Activated CD4-positive, alpha-beta T cell treated with anti-CD3 and anti-CD28 coated beads, Interleukin-2, amount 10 ng/mL, durations not matched to agents 7 days and 5 days (primary cell): ENCODE measurements at regions not wholly inside any gene's neighbourhood (a gene's known extent, or its start where the extent isn't known, plus 50 kb on each side); places are given as distances from the start of the nearest gene placed in this dataset.

ENCODE experiments used
- CTCF ChIA-PET: fragments of 350-600 bp; sonication (Branson Sonifier 250); formaldehyde crosslinking; loops from one replicate; lab custom pipeline; 2021; ENCODE audit warnings: antibody characterized with exemption; lab: Charles Lee
- POLR2A ChIA-PET: fragments of 350-600 bp; sonication (Branson Sonifier 250); formaldehyde crosslinking; loops from one replicate; lab custom pipeline; 2021; ENCODE audit warnings: antibody characterized with exemption; lab: Charles Lee
- DNase-seq: peaks from one replicate; pipeline ENCODE4 v3.0.0-alpha.2; 2020
- H3K27ac Mint-ChIP-seq: one replicate; pipeline ENCODE4 v1.8.0; 2021; ENCODE audit warnings: mild to moderate bottlenecking, moderate library complexity, mixed read lengths
- H3K27me3 Mint-ChIP-seq: one replicate; pipeline ENCODE4 v1.8.0; 2021; ENCODE audit warnings: mixed read lengths
- H3K36me3 Mint-ChIP-seq: one replicate; pipeline ENCODE4 v1.8.0; 2021; ENCODE audit warnings: low read depth, mixed read lengths
- H3K4me1 Mint-ChIP-seq: one replicate; pipeline ENCODE4 v1.8.0; 2021; ENCODE audit warnings: mixed read lengths
- H3K4me3 Mint-ChIP-seq: one replicate; pipeline ENCODE4 v1.8.0; 2021; ENCODE audit warnings: mild to moderate bottlenecking, moderate library complexity, mixed read lengths
- H3K9me3 Mint-ChIP-seq: one replicate; pipeline ENCODE4 v1.8.0; 2021; ENCODE audit warnings: mixed read lengths

DNA sequence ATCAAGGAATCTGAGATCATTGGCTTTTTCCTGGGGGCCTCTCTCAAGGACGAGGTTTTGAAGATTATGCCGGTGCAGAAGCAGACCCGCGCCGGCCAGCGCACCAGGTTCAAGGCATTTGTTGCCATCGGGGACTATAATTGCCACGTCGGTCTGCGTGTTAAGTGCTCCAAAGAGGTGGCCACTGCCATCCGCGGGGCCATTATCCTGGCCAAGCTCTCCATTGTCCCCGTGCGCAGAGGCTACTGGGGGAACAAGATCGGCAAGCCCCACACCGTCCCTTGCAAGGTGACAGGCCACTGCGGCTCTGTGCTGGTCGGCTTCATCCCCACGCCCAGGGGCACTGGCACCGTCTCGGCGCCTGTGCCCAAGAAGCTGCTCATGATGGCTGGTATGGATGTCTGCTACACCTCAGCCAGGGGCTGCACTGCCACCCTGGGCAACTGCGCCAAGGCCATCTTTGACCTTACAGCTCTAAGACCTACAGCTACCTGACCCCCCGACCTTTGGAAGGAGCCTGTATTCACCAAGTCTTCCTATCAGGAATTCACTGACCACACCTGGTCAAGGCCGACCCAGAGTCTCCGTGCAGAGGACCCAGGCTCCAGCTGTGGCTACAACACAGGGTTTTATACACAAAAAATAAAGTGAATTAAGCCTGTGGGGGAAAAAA is 141.8 kb downstream of the SOCS6 start:
- Mint-ChIP-seq H3K27ac (no peak overlapping the region), H3K9me3 (no peaks in the 10 kb centered on the region), H3K4me1 (no peaks in the 10 kb centered on the region), H3K36me3 (no peaks in the 10 kb centered on the region), H3K27me3 (no peaks in the 10 kb centered on the region), H3K4me3 (no peak overlapping the region)
- no peak for DNase-seq
- ChIA-PET CTCF (no interaction called here), POLR2A (no interaction called here)

DNA sequence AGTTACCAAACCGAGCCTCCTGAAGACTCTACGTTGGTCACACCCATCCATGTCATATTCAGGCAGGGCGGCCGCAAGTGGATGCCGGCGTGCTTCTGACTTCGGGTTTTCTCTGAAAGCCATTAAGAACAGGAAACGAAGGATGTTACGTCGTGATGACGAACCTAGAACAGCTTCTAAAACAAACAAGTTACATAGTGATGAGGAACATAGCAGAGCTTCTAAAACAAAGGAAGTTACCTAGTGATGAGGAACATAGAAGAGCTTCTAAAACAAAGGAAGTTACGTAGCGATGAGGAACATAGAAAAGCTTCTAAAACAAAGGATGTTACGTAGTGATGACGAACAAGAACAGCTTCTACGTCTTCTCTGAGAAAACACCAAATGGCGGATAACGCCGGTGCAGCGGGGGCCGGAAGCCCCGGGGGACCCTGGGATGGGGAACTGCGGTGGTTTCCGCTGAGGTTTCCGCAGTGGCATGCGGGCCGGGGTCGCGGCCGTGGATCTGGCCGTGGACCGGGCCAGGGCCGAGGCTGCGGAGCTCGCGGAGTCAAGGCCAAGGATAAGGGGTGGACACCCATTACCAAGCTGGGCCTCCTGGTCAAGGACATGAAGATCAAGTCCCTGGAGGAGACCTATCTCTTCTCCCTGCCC is 141.1 kb downstream of the SOCS6 start:
- ChIA-PET CTCF (no interaction called here), POLR2A (no interaction called here)
- no peaks in the 10 kb centered on the region for H3K36me3 Mint-ChIP-seq
- no peak for DNase-seq
- H3K27me3 Mint-ChIP-seq = no peaks in the 10 kb centered on the region
- H3K9me3 Mint-ChIP-seq = no peaks in the 10 kb centered on the region
- H3K4me3 Mint-ChIP-seq = no peak overlapping the region
- no peak overlapping the region for H3K27ac Mint-ChIP-seq
- no peaks in the 10 kb centered on the region for H3K4me1 Mint-ChIP-seq

DNA sequence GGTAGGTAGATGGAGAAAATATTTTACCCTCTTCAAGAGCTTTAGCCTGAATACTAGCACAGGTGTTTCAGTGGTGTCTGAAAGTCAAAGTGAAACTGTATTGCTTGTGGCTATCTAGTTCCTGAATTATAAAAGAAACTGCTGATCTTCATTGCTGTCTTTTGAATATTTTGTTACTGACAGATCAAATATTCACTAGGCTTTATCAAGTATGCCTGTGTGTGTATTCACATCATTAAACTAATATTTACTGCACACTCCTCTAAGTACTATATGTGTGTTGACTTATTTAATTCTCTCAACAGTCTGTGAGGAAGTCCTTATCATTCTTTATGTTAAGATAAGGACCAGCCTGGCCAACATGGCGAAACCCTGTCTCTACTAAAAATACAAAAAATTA is 139.6 kb downstream of the SOCS6 start:
- no peak overlapping the region for H3K4me3 Mint-ChIP-seq
- ChIA-PET CTCF (no interaction called here), POLR2A (no interaction called here)
- no peaks in the 10 kb centered on the region for H3K36me3 Mint-ChIP-seq
- DNase-seq = no peak
- no peaks in the 10 kb centered on the region for H3K9me3 Mint-ChIP-seq
- no peaks in the 10 kb centered on the region for H3K27me3 Mint-ChIP-seq
- H3K27ac Mint-ChIP-seq = no peak overlapping the region
- H3K4me1 Mint-ChIP-seq = peaks cover 1% of the 10 kb centered on the region

DNA sequence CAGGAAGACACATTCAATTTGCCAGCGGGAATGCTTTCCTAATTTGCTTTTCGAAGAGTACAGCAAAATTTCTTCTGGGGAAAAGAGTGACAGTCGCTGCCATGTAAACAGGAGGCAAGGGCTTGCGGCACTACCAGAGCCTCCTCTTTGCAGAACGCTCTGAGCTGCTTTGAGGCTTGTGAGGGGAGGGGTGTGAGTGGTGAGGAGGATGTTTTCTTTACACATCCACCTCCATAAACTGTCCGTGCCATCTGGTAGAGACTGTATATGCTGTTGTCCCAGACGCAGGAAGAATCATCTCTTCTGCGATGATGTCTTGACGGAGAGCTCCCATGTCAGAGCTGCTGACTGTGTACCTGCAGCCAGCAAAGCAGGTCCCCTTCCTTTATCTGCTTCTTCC is 138.0 kb downstream of the SOCS6 start:
- H3K4me1 Mint-ChIP-seq = peaks cover 7% of the 10 kb centered on the region
- no peak for DNase-seq
- H3K27ac Mint-ChIP-seq = no peak overlapping the region
- ChIA-PET POLR2A (no interaction called here), CTCF (no interaction called here)
- H3K4me3 Mint-ChIP-seq = no peak overlapping the region
- no peaks in the 10 kb centered on the region for H3K9me3 Mint-ChIP-seq
- H3K36me3 Mint-ChIP-seq = no peaks in the 10 kb centered on the region
- H3K27me3 Mint-ChIP-seq = no peaks in the 10 kb centered on the region

DNA sequence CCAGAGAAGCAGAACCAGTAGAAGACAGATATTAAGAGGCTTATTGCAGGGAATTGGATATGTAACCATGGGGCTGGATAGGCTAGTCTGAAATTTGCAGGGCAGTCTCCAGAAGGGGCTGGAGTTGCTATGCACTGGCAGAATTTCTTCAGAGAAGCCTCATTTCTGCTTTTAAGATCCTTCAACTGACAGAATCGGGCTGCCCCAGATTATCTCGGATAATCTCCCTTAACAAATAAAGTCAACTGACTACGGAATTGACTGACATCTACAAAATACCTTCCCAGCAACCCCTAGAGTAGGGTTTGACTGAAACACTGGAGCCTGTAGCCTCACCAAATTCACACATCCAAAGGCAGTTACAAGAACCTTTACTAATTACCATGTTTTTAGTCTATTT is 136.4 kb downstream of the SOCS6 start:
- Mint-ChIP-seq H3K4me3 (no peak overlapping the region), H3K27ac (no peak overlapping the region), H3K4me1 (peaks cover 7% of the 10 kb centered on the region), H3K36me3 (no peaks in the 10 kb centered on the region), H3K9me3 (no peaks in the 10 kb centered on the region), H3K27me3 (peaks cover 2% of the 10 kb centered on the region)
- ChIA-PET CTCF (no interaction called here), POLR2A (no interaction called here)
- DNase-seq = no peak

DNA sequence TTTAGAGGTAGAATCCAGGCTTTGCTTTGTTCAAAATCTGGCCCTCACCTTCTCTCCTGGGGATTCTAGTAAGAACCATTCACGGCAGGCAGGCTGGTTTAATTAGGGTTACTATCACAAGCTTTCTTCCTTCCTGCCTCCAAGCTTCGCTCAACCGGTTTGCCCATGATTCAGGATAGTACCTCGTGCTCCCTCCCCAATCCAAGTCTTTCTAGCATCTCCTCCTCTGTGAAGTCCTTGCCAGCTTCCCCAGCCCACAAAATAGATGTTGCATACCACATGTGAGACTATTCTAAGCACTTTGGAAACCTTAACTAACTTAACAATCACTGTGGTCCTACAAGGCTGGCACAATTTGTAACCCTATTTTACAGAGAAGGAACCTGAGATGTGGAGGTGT is 135.1 kb downstream of the SOCS6 start:
- ChIA-PET CTCF (no interaction called here), POLR2A (no interaction called here)
- H3K27ac Mint-ChIP-seq = no peak overlapping the region
- H3K4me1 Mint-ChIP-seq = peaks cover 7% of the 10 kb centered on the region
- peaks cover 3% of the 10 kb centered on the region for H3K27me3 Mint-ChIP-seq
- H3K4me3 Mint-ChIP-seq = no peak overlapping the region
- H3K9me3 Mint-ChIP-seq = no peaks in the 10 kb centered on the region
- no peaks in the 10 kb centered on the region for H3K36me3 Mint-ChIP-seq
- no peak for DNase-seq

DNA sequence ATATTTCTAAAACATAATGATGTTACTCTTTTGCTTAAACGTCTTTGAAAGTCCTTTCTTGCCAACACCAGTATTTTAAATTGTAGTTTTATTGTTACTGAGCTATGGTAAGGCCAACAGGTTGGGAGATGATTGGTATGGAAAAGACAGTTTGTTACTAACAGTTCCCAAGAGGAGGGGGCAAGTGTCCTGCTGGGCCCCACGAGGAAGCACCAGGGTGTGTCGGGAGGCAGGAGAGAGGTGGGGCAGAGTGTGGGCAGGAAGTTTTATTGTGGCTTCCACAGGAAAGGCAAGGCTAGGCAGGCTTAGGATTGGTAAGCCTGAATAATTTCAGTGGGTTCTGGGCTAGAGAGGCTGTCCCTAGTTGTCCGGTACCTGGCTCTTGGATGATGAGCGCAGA is 134.3 kb downstream of the SOCS6 start:
- peaks cover 7% of the 10 kb centered on the region for H3K4me1 Mint-ChIP-seq
- POLR2A ChIA-PET = no interaction called here
- no peak overlapping the region for H3K4me3 Mint-ChIP-seq
- no peak for DNase-seq
- CTCF ChIA-PET = no interaction called here
- peaks cover 3% of the 10 kb centered on the region for H3K27me3 Mint-ChIP-seq
- no peak overlapping the region for H3K27ac Mint-ChIP-seq
- H3K36me3 Mint-ChIP-seq = no peaks in the 10 kb centered on the region
- H3K9me3 Mint-ChIP-seq = no peaks in the 10 kb centered on the region

DNA sequence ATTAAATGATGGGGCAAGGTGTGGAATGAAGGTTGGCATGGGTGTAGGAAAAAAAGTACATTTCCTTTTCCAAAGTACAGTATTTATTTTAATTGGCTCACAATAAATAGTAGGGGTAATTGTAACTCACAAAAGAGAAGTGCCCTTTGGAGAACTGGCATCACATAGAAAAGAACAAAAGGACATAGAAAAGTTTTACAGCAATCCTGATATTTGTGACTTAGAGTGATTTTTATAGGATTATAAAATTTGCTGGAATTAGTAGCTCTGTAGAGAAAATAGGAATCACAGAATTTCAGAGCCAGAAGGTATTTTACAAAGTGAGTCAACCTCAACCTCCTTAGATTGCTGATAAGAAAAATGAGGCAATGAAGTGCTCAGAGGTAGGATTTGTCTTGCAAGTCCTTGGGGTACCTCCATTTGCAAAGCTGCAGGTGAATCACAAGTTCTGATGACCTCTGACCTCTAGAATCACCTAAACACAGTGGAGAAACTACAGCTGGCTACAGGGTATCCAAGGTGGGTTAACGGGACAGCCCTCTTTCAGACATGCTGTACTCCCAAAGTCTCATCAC is 133.6 kb downstream of the SOCS6 start:
- no peak overlapping the region for H3K27ac Mint-ChIP-seq
- no peak for DNase-seq
- H3K36me3 Mint-ChIP-seq = no peaks in the 10 kb centered on the region
- ChIA-PET POLR2A (no interaction called here), CTCF (no interaction called here)
- H3K4me3 Mint-ChIP-seq = no peak overlapping the region
- H3K4me1 Mint-ChIP-seq = peaks cover 7% of the 10 kb centered on the region
- peaks cover 3% of the 10 kb centered on the region for H3K27me3 Mint-ChIP-seq
- no peaks in the 10 kb centered on the region for H3K9me3 Mint-ChIP-seq

DNA sequence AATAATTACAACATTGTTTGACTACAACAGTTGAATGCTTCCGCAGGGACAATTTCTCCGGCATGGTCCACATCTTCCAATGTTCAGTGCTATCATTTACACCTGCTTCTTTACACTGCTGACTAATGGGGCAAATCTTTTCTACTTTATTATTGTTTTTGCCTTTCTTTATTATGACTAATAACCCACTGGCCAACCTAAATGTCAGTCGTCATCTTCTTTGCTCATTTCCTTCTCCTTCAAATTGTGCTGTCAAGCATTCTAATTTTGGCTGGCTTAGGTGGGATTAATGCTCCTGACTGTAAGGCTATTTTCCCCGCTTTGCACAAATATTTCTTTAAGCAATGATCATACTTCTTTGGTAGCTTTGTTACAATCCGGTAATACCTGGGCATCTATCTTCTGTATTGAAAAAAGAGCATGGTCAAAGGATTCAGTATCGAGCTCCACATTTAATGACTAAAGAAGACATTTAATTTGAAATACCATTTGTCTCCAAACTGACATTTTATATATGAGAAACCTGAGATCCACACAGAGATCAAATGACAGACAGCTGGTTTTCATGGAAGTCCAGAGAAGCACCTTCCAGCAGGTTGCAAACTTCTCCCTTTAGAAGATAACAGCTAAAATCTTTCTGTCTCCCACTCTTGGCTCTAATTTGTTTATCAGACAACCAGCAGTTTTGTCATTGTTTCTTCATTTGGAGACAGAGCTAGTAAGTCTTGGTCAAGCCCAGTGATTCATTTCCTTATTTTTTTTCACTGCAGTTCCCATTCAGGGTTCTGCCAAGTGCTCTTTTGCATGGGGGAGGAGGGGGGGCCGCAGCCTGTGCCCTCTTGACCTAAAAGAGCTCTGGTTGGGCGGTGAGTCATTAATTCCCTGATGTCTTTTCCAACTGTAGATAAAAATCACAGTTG is 132.9 kb downstream of the SOCS6 start:
- H3K9me3 Mint-ChIP-seq = no peaks in the 10 kb centered on the region
- H3K27ac Mint-ChIP-seq = no peak overlapping the region
- H3K36me3 Mint-ChIP-seq = no peaks in the 10 kb centered on the region
- H3K4me1 Mint-ChIP-seq = peaks cover 7% of the 10 kb centered on the region
- ChIA-PET CTCF (interaction anchor here (0.6 to 1.5 kb wide), 3 partner anchors 12 to 226 kb away, joined by 3 to 4 read pairs (median 3); no protein-coding TSS in a partner anchor), POLR2A (no interaction called here)
- DNase-seq = no peak
- H3K4me3 Mint-ChIP-seq = no peak overlapping the region
- peaks cover 3% of the 10 kb centered on the region for H3K27me3 Mint-ChIP-seq

DNA sequence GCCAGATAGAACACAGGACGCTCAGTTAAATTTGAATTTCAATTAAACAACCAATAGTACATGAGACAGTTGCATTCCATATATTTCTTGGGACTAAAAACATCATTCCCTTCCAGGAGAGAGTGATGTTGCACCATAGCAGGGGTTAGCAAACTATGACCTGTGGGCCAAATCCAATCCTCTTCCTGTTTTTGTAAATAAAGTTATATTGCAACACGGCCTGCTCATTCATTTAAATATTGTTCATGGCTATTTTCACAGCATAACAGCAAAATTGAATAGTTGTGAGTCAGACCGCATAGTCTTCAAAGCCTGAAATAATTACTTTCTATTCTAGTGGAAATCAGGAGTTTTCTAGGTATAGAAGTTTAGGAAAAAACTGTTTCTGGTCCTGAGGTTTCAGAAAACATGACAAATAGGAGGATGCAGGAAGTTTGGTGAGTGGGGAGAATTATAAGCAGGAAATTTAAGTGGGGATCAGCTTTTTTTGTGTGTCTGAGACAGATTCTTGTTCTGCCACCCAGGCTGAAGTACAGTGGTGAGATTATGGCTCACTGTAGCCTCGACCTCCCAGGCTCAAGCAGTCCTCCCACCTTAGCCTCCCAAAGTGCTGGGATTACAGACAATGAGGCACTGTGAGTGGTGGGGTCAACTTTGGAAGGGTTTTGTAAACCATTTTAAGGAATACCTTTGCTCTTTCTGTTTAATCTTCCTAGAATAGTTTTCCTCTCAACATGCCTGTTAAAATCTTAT is 131.5 kb downstream of the SOCS6 start:
- no peak overlapping the region for H3K4me3 Mint-ChIP-seq
- no peaks in the 10 kb centered on the region for H3K9me3 Mint-ChIP-seq
- peaks cover 3% of the 10 kb centered on the region for H3K27me3 Mint-ChIP-seq
- H3K36me3 Mint-ChIP-seq = no peaks in the 10 kb centered on the region
- no peak overlapping the region for H3K27ac Mint-ChIP-seq
- CTCF ChIA-PET = interaction anchor here (1.5 kb wide), 1 partner anchor 225 kb away, joined by 4 read pairs; no protein-coding TSS in a partner anchor
- POLR2A ChIA-PET = no interaction called here
- peaks cover 7% of the 10 kb centered on the region for H3K4me1 Mint-ChIP-seq
- DNase-seq = no peak

DNA sequence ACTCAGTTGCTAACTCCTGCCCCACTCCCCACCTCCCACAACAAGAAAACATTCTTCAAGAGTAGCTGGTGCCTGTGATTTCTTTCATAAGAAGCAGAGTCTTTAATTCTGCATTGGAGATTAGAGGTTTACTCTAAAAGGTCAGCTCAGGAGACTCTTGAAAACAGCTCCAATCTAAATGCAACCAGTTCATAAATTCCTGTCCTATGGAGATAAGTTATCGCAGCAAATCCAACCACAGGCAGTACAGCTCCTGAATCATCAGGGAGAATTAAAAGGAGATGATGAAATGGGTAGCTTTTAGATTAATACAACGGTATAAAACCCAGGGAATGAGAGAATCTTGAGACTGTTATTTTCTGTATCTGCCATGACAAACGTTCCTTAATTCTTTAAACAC is 130.7 kb downstream of the SOCS6 start:
- Mint-ChIP-seq H3K27me3 (peaks cover 3% of the 10 kb centered on the region), H3K27ac (no peak overlapping the region), H3K9me3 (no peaks in the 10 kb centered on the region), H3K4me1 (peaks cover 7% of the 10 kb centered on the region), H3K4me3 (no peak overlapping the region), H3K36me3 (no peaks in the 10 kb centered on the region)
- DNase-seq = no peak
- POLR2A ChIA-PET = no interaction called here
- CTCF ChIA-PET = no interaction called here

DNA sequence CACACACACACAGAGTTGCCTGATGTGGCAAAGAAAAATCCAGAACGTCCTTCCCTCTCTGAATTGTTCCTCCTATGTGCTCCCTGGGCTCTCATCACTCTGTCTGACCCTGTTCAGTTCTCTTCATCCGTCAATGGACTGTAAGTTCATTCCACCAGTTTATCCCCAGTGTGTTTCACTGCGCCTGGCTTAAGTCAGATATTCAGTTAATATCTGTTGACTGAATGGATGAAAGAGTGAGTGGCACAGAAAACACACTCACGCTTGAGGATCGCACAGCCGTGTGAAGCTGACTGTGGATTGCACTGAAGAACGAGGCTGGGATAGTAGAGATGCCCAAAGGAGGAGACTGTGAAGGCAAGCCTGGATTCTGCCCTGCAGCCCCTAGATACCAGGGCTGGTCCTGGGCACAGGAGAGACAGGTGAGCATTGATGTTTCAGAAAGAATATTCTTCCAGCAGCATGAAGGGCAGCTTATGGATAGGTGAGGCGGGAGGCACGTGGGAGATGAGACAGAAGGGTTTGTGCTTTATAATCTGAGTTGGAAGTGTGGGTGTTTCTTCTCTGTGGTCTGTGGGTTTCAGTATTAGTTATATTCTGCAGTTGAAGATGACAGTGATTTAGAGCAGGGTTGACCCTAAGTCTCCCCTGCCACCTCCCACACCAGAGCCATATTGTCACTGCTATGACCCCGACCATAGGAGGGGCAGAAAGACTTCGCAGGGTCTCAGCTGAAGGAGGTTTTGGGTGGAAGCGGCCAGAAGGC is 129.9 kb downstream of the SOCS6 start:
- Mint-ChIP-seq H3K27ac (no peak overlapping the region), H3K4me1 (peaks cover 7% of the 10 kb centered on the region), H3K4me3 (no peak overlapping the region), H3K36me3 (no peaks in the 10 kb centered on the region), H3K27me3 (peaks cover 3% of the 10 kb centered on the region), H3K9me3 (no peaks in the 10 kb centered on the region)
- no peak for DNase-seq
- POLR2A ChIA-PET = no interaction called here
- CTCF ChIA-PET = no interaction called here
